GM12891 (cell line): ENCODE measurements at regions not wholly inside any gene's neighbourhood (a gene's known extent, or its start where the extent isn't known, plus 50 kb on each side); places are given as distances from the start of the nearest gene placed in this dataset.

Experiments
- PAX5 ChIP-seq: IDR thresholded peaks from 2 replicates; pipeline ENCODE4 v1.6.1; 2011; ENCODE audit warnings: low read length, moderate library complexity, mild to moderate bottlenecking; ENCODE audit not compliant: insufficient read depth, severe bottlenecking
- POLR2A ChIP-seq: IDR thresholded peaks from 2 replicates; pipeline ENCODE4 v1.6.1; 2011; ENCODE audit warnings: low read depth, low read length, control low read depth
- POLR2AphosphoS5 ChIP-seq: IDR thresholded peaks from 2 replicates; pipeline ENCODE4 v1.6.1; 2011; ENCODE audit warnings: low read depth, low read length, control low read depth
- POU2F2 ChIP-seq: IDR thresholded peaks from 2 replicates; pipeline ENCODE4 v1.6.1; 2011; ENCODE audit warnings: low read depth, mild to moderate bottlenecking, control low read depth, low read length, moderate library complexity
- SPI1 ChIP-seq: IDR thresholded peaks from 2 replicates; pipeline ENCODE4 v1.6.1; 2011; ENCODE audit warnings: low read depth, low read length, control low read depth
- TAF1 ChIP-seq: IDR thresholded peaks from 2 replicates; pipeline ENCODE4 v1.6.1; 2011; ENCODE audit warnings: low read depth, low read length, control low read depth

- no peak for TF ChIP-seq POLR2AphosphoS5
- TF ChIP-seq POLR2A: no peak
- TF ChIP-seq SPI1: no peak
- no peak for TF ChIP-seq PAX5
- no peak for TF ChIP-seq TAF1
- no peak for TF ChIP-seq POU2F2
These were observed 111.7 kb upstream of the MIS18BP1 start for GRCh38 chr14:45364565-45365156.
